ENCODE measurements at regions not wholly inside any gene's neighbourhood (a gene's known extent, or its start where the extent isn't known, plus 50 kb on each side); places are given as distances from the start of the nearest gene placed in this dataset.

GRCh38 chr16:60608971-60609370 is 1427.3 kb downstream of the CDH8 start:
- TF ChIP-seq POLR2A (IDR thresholded peaks at IDR 0.05; ENCODE audit: low read depth, low read length) (no peak), POLR2AphosphoS5 (IDR thresholded peaks at IDR 0.05; ENCODE audit: low read depth, low read length) (no peak), TAF1 (IDR thresholded peaks at IDR 0.05; ENCODE audit: borderline replicate concordance, low read depth, low read length) (no peak)

Data from GM12892 (cell line).